ACHN (cell line): ENCODE measurements at regions not wholly inside any gene's neighbourhood (a gene's known extent, or its start where the extent isn't known, plus 50 kb on each side); places are given as distances from the start of the nearest gene placed in this dataset.

Experiments used
- DNase-seq: peaks from one replicate; pipeline ENCODE4 v3.0.0-alpha.2; 2015
- in situ Hi-C: cut with HindIII; loops from 2 replicates; pipeline ENCODE4 v1.10.0; 2017; ENCODE audit warnings: low sequenced_read_pairs, low pct_ligation_motif_present, low pct_unique_long_range_greater_than_20kb

DNA sequence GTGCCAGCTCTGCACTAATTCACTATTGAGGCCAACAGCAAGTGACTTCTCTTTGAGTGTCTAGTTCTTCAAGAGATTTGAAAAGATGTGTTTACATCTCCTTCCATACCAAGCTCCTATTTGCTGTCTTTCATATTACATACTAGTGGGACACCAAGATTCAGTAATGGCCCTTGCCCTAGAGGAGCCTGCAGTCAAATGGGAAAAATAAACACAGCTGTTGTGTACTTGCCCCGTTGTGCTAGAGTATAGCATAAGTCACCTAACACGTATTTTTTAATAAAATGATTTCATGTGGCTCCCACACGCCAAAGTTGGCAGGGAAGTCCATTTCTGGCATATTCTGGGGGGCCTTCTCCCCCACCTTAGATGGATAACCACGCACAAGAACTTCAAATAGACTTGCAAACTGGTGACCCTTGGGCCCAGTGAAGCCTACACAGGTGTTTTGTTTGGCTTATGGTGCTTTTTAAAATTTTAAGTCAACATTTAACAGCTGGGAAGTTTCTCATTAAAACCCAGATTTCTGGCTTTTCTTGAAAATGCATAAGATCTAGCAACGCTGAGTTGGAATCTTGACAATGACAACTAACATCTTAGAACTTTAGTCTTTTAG is 95.3 kb upstream of the LPP start:
- DNase-seq, result no peak
- in situ Hi-C loops, result no loop called here

GRCh38 chr3:188059351-188059750 is 94.6 kb upstream of the LPP start:
- no peak for DNase-seq
- in situ Hi-C loops, result no loop called here

DNA sequence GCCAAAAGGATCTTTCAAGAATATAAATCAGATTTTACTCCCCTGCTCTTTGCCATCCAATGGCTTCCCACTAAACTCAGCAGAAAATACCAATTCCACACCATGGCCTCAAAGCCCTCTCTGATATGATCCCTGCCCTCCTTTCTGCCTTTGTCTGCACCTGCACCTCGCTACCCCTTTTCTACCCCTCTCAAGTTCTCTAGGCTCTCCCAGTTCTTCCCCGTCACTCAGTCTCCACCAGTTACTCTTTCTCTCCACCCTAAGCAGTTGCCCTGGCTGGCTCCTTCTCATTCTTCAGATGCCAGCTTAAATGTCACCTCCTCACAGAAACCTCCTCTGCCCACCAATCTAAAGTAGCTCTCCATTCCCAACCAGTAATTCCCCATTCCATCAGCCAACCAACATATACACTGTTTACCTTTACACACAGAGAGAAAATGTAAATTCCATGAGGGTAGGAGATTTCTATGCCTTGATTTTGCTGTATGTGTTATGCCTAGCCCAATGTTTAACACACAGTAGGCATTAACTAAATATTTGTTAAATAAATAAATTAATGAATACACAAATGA is 93.6 kb upstream of the LPP start:
- in situ Hi-C loops, result no loop called here
- DNase-seq, result no peak

GRCh38 chr3:188060840-188061544 is 93.0 kb upstream of the LPP start:
- peak; percentile 35 for DNase-seq
- in situ Hi-C loops, result no loop called here

DNA sequence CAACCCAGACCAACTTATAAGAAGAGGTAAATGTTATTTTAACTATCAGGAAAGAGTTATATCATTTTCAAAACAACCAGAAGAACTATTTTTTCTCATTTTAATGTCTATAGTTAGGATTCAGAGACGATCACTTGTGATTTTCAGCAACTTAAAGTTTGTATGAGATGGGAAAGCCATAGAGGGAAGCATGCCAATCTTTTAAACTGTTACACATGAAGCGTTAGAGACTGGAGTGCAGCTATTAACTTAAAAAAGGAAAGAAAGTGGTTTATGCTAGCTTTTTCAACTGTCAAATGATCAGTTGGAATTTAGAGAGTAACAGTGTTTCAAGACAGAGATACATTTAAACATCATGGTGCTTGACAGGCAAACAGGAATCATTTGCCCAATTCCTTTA is 91.7 kb upstream of the LPP start:
- no peak for DNase-seq
- in situ Hi-C loops, result no loop called here

DNA sequence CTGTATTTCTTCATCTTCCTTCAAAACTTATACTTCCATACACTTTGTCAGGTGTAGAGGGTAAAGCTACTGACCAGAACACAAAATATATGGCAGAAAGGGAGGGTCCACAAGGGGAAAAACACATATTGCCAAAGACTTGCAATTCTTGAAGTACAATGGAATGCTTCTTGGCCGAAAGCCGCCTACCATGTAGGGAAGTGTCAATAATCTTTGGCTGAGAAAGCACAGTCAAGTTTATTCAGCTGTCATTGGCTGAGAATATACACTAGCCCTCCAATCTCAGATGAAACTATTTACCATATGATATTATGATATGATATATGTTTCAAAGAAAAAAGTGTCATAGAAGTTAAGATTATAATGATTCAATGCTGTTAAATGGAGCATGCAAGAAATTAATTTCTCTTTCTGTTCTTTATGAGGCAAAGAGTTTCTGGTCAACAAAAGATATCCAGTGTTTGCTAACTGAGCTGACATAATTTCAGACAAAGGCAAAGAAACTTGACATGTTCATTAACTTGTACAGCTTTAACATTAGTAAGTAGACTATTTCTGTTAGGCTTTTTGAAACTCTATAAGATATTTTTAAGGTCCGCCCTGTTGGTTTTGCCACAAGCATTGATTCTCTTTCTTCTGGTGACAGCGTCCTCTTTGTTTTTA is 89.0 kb upstream of the LPP start:
- in situ Hi-C loops, result no loop called here
- DNase-seq, result no peak

DNA sequence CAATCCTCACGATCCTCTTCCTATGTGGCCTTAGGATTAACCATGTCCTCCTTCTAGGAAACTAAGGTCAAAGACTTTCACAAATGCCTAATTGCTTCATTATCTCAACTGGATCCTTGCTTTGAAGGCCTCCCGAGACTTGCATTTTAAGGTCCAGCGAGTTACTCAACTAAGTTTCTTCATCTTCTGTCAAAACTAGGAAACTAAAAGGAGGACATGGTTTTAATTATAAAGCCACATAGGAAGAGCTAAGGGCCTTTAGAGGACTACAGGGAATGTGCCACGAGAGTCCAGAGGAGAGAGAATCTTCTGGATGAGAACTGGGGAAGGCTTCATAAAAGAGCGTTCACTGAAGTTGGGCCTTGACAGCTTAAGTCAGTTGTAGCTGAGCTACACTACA is 87.8 kb upstream of the LPP start:
- in situ Hi-C loops, result no loop called here
- DNase-seq, result no peak

DNA sequence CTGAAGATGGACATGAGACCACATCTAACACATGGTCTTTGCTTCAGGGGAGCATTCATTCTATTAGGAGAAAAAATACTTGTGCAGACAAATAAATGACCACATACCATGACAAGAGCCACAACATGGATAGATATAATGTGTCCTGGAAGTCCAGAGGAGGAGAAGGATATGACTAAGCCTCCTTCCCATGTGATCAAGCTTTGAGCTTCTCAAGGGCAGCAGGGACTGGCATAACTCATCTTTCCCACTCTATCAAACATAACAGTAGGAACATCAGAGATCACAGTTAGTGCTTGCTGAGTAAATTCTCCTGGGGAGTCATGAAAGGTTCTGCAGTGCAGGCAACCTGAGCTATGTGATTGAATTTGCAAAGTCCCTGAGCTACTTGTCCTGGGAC is 86.0 kb upstream of the LPP start:
- DNase-seq, result peak; percentile 14
- in situ Hi-C loops, result no loop called here

DNA sequence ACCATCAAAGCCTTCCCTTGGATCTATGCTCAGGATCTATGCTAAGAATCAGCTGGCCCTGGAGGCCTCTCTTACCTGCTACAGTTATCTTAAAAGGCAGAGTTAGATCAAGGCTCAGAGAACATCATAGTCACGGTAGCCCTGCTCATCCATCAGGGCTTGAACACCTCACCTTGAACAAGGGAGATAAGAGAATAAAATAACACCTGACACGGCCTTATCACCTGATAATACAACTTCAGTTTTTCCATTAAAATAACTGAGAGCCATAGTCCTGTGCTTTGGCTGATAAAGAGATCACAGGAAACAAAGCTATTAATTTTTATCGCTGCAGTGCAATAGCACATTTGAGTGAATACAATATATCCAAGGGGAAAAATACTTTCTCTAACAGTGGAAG is 85.6 kb upstream of the LPP start:
- in situ Hi-C loops, result no loop called here
- DNase-seq, result no peak

DNA sequence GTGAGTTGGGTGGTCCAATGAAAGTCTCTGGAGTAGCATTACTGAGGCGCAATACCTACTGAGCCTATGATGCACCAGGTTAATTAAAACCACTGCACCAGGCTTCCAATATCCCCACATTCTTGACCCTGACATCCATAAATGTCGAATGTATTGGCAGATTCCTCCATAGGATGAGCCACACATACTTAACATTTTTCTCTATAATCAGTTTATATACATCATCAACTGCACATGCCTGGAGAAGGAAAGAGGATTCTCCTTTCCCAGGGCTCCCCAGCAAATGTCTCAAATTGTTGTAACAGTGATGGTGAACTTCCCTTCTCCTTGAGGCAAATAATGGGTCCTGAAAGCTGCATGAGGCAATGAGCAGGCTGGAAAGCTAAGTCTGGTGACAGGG is 82.3 kb upstream of the LPP start:
- DNase-seq, result no peak
- in situ Hi-C loops, result no loop called here

GRCh38 chr3:188076176-188076575 is 77.8 kb upstream of the LPP start:
- in situ Hi-C loops, result no loop called here
- no peak for DNase-seq

DNA sequence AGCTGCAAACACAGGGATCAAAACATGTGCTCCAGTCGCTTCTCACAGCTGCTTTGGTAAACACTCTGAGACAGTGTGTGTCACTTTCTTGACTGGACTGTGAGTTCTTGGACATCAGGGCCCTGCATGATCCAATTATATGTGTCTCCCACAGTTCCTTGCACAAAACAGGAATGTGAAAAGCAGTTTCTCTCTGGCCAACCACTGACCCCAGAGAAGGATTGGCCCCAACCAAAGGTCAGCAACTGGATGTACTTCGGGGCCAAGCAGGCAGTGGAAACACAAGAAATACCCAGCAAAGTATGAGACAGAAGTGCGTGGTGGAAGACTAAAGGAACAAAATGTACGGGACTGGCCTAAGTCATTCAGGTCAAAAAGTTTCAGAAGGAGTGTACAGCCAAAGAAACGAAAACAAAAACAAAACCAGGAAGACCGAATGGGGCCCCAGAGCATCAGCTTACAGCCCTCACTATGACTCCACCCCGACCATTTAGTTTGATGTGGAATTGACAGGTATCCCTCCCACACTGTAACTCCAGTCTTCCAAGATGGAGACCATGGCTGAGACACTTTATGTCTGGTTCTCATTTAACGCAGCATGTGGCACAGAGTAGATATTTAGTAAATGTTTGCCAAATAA is 76.7 kb upstream of the LPP start:
- DNase-seq, result no peak
- in situ Hi-C loops, result no loop called here

- in situ Hi-C loops, result no loop called here
- no peak for DNase-seq
These were observed 73.9 kb upstream of the LPP start for GRCh38 chr3:188080091-188080490.

DNA sequence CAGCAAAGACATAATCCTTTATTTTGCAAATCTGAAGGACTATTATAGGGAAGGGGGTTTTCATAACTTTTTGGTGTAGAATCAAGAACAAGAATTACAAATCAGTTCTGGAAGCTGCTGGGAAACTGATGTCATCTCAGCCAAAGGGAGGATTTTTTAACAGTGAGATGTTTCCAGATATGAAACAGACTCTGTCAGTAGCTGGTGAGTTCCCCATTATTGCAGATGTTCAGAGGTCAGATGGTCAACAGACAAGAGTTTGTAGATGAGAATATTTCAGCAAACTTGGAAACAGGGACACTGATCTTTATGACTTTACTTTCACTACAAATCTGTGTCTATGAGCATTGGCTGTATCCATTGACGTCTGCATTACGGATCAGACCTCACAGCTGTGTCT is 71.9 kb upstream of the LPP start:
- in situ Hi-C loops, result no loop called here
- no peak for DNase-seq

DNA sequence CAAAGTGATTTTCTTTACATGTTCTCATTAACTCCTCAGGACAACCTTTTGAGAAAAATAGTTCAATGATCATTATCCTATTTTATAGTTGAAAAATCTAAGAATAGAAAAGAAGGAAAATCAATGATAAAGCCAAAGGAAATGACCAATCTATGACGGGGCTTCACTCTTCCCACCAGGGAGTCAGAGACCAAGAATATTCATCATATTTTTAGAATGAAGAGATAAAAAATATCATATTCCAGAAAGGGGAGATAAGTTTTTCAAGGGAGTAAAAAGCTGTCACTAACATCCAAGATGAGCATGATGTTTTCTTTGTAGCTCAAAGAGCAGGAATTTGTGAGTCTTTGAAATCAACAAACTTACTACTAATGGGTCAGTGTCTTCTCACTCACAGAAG is 71.5 kb upstream of the LPP start:
- DNase-seq, result no peak
- in situ Hi-C loops, result no loop called here

DNA sequence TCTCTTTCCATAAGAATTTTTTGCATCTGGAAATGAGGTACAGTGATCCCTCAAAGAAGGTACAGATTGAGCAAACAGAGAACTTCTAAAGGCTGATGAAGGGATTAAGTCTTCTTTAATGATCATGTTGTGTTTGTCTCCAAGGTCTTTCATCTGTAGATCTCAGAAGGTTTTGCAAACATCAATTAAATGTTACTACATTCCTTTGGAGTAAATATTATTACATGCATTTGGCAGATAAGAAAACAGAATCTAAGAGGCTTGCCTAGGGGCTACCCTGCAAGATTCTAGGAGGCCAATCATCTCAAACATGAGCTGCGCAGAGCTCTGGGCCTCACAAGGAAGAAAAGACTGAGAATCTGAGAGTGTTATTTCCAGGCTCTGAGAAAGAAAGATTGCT is 70.9 kb upstream of the LPP start:
- no peak for DNase-seq
- in situ Hi-C loops, result no loop called here

GRCh38 chr3:188084752-188085583 is 69.0 kb upstream of the LPP start:
- DNase-seq, result no peak
- in situ Hi-C loops, result no loop called here
